Liver (tissue), 8 donors: ENCODE measurements at regions not wholly inside any gene's neighbourhood (a gene's known extent, or its start where the extent isn't known, plus 50 kb on each side); places are given as distances from the start of the nearest gene placed in this dataset.

Source experiments
- DNase-seq: peaks from one replicate; pipeline ENCODE4 v3.0.0-alpha.2; 2017; ENCODE audit warnings: low spot score
- H3K27ac ChIP-seq, 2 donors: one replicate each; pipeline ENCODE4 v1.7.0; 2013; ENCODE audit warnings: inconsistent platforms in 2 of 2, low read length in 2 of 2, control low read depth in 1 of 2, low read depth in 1 of 2, mild to moderate bottlenecking in 1 of 2
- H3K27me3 ChIP-seq, 4 donors: one replicate each; pipeline versions ENCODE4 v1.6.1 to v1.7.0; 2013; ENCODE audit warnings: low read length in 3 of 4, inconsistent platforms in 1 of 4, mild to moderate bottlenecking in 1 of 4, moderate library complexity in 1 of 4; ENCODE audit not compliant: control insufficient read depth in 4 of 4, insufficient read depth in 4 of 4
- H3K36me3 ChIP-seq, 4 donors: one replicate each; pipeline versions ENCODE4 v1.6.1 to v1.7.0; 2013; ENCODE audit warnings: low read length in 3 of 4, mild to moderate bottlenecking in 3 of 4, low read depth in 1 of 4, moderate library complexity in 1 of 4; ENCODE audit not compliant: control insufficient read depth in 4 of 4, insufficient read depth in 3 of 4
- H3K4me1 ChIP-seq, 4 donors: one replicate each; pipeline versions ENCODE4 v1.6.1 to v1.7.0; 2013; ENCODE audit warnings: low read length in 3 of 4, mild to moderate bottlenecking in 3 of 4, moderate library complexity in 1 of 4; ENCODE audit not compliant: control insufficient read depth in 4 of 4, insufficient read depth in 4 of 4
- H3K4me3 ChIP-seq, 3 donors: one replicate each; pipeline versions ENCODE4 v1.6.1 to v1.7.0; 2013; ENCODE audit warnings: low read length in 3 of 3, control low read depth in 1 of 3, low read depth in 1 of 3, mild to moderate bottlenecking in 1 of 3
- H3K9ac ChIP-seq, 2 donors: one replicate each; pipeline ENCODE4 v1.7.0; 2013; ENCODE audit warnings: low read length in 2 of 2, mild to moderate bottlenecking in 2 of 2, moderate library complexity in 2 of 2, control low read depth in 1 of 2, low read depth in 1 of 2
- H3K9me3 ChIP-seq, 4 donors: one replicate each; pipeline versions ENCODE4 v1.6.1 to v1.7.0; 2013; ENCODE audit warnings: low read length in 3 of 4; ENCODE audit not compliant: control insufficient read depth in 4 of 4
- ATF3 ChIP-seq: IDR thresholded peaks from 2 replicates; pipeline ENCODE4 v1.6.1; 2016; ENCODE audit warnings: antibody characterized with exemption
- CTCF ChIP-seq: fragments of 150-350 bp; IDR thresholded peaks from 2 replicates; pipeline ENCODE4 v1.5.1; 2017; ENCODE audit warnings: improper control_type of control experiment, low read depth, low read length; ENCODE audit not compliant: missing input control
- EGR1 ChIP-seq, 2 donors: IDR thresholded peaks; 2 replicates each; pipeline ENCODE4 v1.6.1; 2016 to 2018; ENCODE audit warnings: antibody characterized with exemption in 2 of 2, low read depth in 2 of 2
- FOXA1 ChIP-seq: IDR thresholded peaks from 2 replicates; pipeline ENCODE4 v1.6.1; 2016; ENCODE audit warnings: antibody characterized with exemption
- FOXA2 ChIP-seq: IDR thresholded peaks from 2 replicates; pipeline ENCODE4 v1.6.1; 2016; ENCODE audit warnings: antibody characterized with exemption
- GABPA ChIP-seq, 2 donors: IDR thresholded peaks in 1 of 2; conservative IDR thresholded peaks in 1 of 2; 2 replicates each; pipeline ENCODE4 v1.6.1; 2016; ENCODE audit warnings: antibody characterized with exemption in 2 of 2, mild to moderate bottlenecking in 1 of 2, moderate library complexity in 1 of 2
- HNF4A ChIP-seq, 2 donors: conservative IDR thresholded peaks; 2 replicates each; pipeline ENCODE4 v1.6.1; 2016; ENCODE audit warnings: antibody characterized with exemption in 2 of 2, mild to moderate bottlenecking in 2 of 2
- HNF4G ChIP-seq: IDR thresholded peaks from 2 replicates; pipeline ENCODE4 v1.6.1; 2016; ENCODE audit warnings: antibody characterized with exemption
- JUND ChIP-seq, 2 donors: IDR thresholded peaks; 2 replicates each; pipeline ENCODE4 v1.6.1; 2016; ENCODE audit warnings: antibody characterized with exemption in 2 of 2
- MAX ChIP-seq: IDR thresholded peaks from 2 replicates; pipeline ENCODE4 v1.6.1; 2016; ENCODE audit warnings: antibody characterized with exemption
- NR2F2 ChIP-seq: IDR thresholded peaks from 2 replicates; pipeline ENCODE4 v1.6.1; 2016; ENCODE audit warnings: antibody characterized with exemption
- RAD21 ChIP-seq, 2 donors: IDR thresholded peaks; 2 replicates each; pipeline ENCODE4 v1.6.1; 2016; ENCODE audit warnings: antibody characterized with exemption in 2 of 2, mild to moderate bottlenecking in 2 of 2
- REST ChIP-seq: IDR thresholded peaks from 2 replicates; pipeline ENCODE4 v1.6.1; 2016; ENCODE audit warnings: antibody characterized with exemption, mild to moderate bottlenecking
- RXRA ChIP-seq, 2 donors: IDR thresholded peaks; 2 replicates each; pipeline ENCODE4 v1.6.1; 2017 to 2018; ENCODE audit warnings: antibody characterized with exemption in 2 of 2, mild to moderate bottlenecking in 1 of 2
- SP1 ChIP-seq: IDR thresholded peaks from 2 replicates; pipeline ENCODE4 v1.6.1; 2018; ENCODE audit warnings: antibody characterized with exemption, mild to moderate bottlenecking
- TAF1 ChIP-seq: conservative IDR thresholded peaks from 2 replicates; pipeline ENCODE4 v1.6.1; 2016; ENCODE audit warnings: antibody characterized with exemption, mild to moderate bottlenecking
- YY1 ChIP-seq: IDR thresholded peaks from 2 replicates; pipeline ENCODE4 v1.6.1; 2016; ENCODE audit warnings: antibody characterized with exemption, mild to moderate bottlenecking
- ZBTB33 ChIP-seq: IDR thresholded peaks from 2 replicates; pipeline ENCODE4 v1.6.1; 2016; ENCODE audit warnings: antibody characterized with exemption
- WGBS: extraction: QIAGEN DNeasy Blood & Tissue Kit; methylation state at CpG from one replicate; pipeline ENCODE4 v1.1.7; 2013; 5-methylcytosine and 5-hydroxymethylcytosine counted together
- donor health status: healthy.
- donor health status: healthy.
- donor health status: healthy.
- donor health status: healthy.
- donor health status: healthy.

- no peak overlapping the region for H3K9ac ChIP-seq
- no peak overlapping the region for H3K27ac ChIP-seq
- 81% methylated on average over 1 of the region's 1 CpG for WGBS
- H3K27me3 ChIP-seq: no peaks in the 10 kb centered on the region
- no peaks in the 10 kb centered on the region for H3K36me3 ChIP-seq
- H3K9me3 ChIP-seq: no peaks in the 10 kb centered on the region
- no peak for TF ChIP-seq TAF1
- TF ChIP-seq FOXA2: no peak
- TF ChIP-seq RXRA (IDR thresholded peaks at IDR 0.05): no peak
- no peak for TF ChIP-seq ATF3
- TF ChIP-seq EGR1 (IDR thresholded peaks at IDR 0.05; ENCODE audit: low read depth in 2 of 2): no peak
- TF ChIP-seq JUND (IDR thresholded peaks at IDR 0.05): no peak
- TF ChIP-seq YY1: no peak
- TF ChIP-seq ZBTB33: no peak
- no peak for TF ChIP-seq MAX
- no peak for TF ChIP-seq GABPA (IDR thresholded peaks at IDR 0.05 in 1 of 2, conservative IDR thresholded peaks at IDR 0.05 in 1 of 2)
- TF ChIP-seq RAD21 (IDR thresholded peaks at IDR 0.05): no peak
- TF ChIP-seq REST: no peak
- no peak for TF ChIP-seq SP1
- TF ChIP-seq CTCF: no peak
- TF ChIP-seq HNF4A (conservative IDR thresholded peaks at IDR 0.05): no peak
- no peak for TF ChIP-seq NR2F2
- no peak for DNase-seq
- H3K4me1 ChIP-seq: peaks cover 0 to 10% (median 2%) of the 10 kb centered on the region in 4 donors
- no peak overlapping the region for H3K4me3 ChIP-seq
Measured at GRCh38 chr5:18050345-18050744, 416.1 kb downstream of the TAF11L14 start.

GRCh38 chr5:18050776-18051175 is 416.5 kb downstream of the TAF11L14 start:
- no peak for DNase-seq
- H3K4me3 ChIP-seq: no peak overlapping the region
- TF ChIP-seq RAD21 (IDR thresholded peaks at IDR 0.05): no peak
- no peak for TF ChIP-seq HNF4A (conservative IDR thresholded peaks at IDR 0.05)
- no peak for TF ChIP-seq REST
- no peak for TF ChIP-seq FOXA1
- no peak for TF ChIP-seq SP1
- no peak for TF ChIP-seq TAF1
- TF ChIP-seq MAX: no peak
- TF ChIP-seq EGR1 (IDR thresholded peaks at IDR 0.05; ENCODE audit: low read depth in 2 of 2): no peak
- no peak for TF ChIP-seq JUND (IDR thresholded peaks at IDR 0.05)
- TF ChIP-seq ZBTB33: no peak
- no peak for TF ChIP-seq NR2F2
- no peak for TF ChIP-seq RXRA (IDR thresholded peaks at IDR 0.05)
- TF ChIP-seq HNF4G: no peak
- H3K9ac ChIP-seq: no peak overlapping the region
- H3K4me1 ChIP-seq: peaks cover 0 to 10% (median 2%) of the 10 kb centered on the region in 4 donors
- 69% methylated on average over 4 of the region's 4 CpGs for WGBS
- no peaks in the 10 kb centered on the region for H3K9me3 ChIP-seq
- no peaks in the 10 kb centered on the region for H3K27me3 ChIP-seq
- H3K36me3 ChIP-seq: no peaks in the 10 kb centered on the region
- H3K27ac ChIP-seq: no peak overlapping the region
